NCI-H748 (cell line): ENCODE measurements at regions not wholly inside any gene's neighbourhood (a gene's known extent, or its start where the extent isn't known, plus 50 kb on each side); places are given as distances from the start of the nearest gene placed in this dataset.
A peak's percentile ranks its signal among the peaks of the same experiment; 100 is the strongest.

Source experiments
- DNase-seq: peaks from one replicate; lab custom pipeline; 2025; ENCODE audit not compliant: unreplicated experiment; lab: John Stamatoyannopoulos, UW

GRCh38 chr20:42020316-42020715 lies 402.1 kb upstream of the CHD6 start:
- no peak for DNase-seq

GRCh38 chr20:42018979-42019378 lies 400.8 kb upstream of the CHD6 start:
- peak; percentile 47 for DNase-seq

DNA sequence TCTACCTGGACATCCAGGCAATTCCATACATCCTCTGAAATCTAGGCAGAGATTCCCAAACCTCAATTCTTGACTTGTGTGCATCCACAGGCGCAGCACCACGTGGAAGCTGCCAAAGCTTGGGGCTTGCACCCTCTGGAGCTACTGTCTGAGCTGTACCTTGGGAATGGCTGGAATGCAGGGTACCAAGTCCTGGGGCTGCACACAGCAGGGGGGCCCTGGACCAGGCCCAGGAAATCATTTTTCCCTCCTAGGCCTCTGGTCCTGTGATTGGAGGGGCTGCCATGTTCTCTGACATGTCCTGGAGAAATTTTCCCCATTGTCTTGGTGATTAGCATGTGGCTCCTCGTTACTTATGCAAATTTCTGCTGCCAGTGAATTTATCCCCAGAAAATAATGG lies 391.9 kb upstream of the CHD6 start:
- no peak for DNase-seq

GRCh38 chr20:42007251-42007650 lies 389.1 kb upstream of the CHD6 start:
- no peak for DNase-seq

DNA sequence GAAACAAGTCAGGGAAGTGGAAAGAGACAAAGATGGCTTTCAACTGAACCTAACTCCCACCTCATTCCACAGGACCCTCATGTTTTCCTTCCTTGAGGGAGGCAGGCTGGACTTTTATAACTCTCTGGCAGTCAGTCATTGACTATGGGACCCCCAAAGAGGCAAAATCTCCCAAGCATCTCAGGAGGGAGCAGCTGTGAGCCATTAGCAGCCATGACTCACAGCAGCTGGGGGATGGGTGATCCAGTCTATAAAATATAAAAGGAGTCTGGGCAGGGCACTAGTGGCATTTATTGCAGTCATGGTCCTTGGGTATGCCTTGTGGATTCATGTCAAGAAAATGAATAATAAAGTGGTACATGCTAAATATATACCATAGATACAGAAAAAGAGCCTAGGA lies 387.0 kb upstream of the CHD6 start:
- no peak for DNase-seq

DNA sequence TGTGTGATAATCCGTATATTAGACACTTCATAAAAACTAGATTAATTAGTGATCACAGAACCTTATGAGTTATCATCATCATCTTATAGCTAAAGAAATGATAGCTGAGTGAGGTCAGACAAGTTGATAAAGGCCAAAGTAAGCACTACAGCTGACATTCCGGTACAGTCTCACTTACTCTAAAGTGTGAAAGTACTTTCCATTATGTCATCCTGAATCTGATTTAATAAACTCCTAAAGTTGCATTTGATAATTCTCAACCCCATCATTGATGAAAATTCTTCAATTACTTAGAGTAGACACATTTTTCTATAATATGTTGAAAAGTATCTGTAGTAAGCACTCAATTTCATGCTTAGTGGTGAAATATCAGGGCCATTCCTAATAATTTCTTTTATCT lies 385.2 kb upstream of the CHD6 start:
- DNase-seq = no peak

DNA sequence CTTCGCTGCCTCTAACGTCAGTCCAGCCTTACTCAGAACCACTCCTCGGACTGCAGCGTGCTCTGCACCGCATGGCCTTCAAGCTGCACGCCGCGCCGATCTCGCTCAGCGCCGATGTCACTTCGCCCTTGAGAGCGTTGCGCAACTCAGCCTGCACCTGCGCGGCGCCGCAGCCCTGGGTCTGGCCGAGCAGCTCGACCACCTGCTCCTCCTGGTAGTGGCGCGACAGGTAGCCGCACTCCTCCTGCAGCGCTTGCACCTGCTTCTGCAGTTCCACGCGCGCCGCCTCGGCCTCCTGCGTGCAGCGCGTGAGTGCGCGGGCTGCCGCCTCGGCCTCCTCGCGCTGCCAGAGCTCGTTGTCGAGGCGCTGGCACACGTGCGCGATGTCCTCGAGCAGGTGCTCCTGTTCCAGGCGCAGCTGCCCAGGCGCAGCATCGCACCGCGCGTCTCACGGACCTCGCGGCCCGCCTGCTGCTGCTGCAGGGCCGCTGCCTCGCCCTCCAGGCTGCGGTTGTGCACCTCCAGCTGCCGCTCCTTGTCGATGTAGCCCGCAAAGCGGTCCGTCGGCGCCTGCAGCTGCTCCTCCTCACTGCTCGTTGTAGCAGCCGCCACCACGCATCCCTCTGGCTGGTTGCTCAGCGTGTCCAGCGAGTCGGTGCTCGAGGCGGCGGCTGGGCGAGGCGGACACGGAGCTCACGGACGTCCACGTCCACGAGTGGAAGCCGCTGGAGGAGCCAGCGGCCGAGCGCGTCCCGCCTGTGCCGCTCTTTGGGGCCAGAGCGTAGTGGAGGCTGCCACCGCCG lies 380.6 kb upstream of the CHD6 start:
- no peak for DNase-seq

DNA sequence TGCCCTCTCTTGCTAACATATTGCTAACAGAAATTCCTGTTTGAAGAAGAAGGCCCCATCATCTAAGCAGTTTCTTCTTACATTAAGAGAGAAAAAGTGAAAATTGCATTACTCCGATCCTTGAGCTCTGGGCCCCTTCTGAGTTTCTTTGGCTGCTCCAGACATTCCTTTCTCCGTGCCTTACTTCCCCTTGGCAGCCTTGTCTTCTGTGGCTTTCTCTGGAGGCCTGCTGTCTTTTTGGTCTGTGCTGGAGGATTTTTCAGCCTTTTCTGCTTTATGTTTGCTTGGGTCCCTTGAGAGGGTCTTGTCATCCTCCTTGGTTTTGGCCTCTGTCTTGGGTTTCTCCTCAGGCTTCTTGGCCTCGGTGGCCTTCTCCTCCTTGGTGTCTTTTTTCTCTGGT lies 378.8 kb upstream of the CHD6 start:
- no peak for DNase-seq

DNA sequence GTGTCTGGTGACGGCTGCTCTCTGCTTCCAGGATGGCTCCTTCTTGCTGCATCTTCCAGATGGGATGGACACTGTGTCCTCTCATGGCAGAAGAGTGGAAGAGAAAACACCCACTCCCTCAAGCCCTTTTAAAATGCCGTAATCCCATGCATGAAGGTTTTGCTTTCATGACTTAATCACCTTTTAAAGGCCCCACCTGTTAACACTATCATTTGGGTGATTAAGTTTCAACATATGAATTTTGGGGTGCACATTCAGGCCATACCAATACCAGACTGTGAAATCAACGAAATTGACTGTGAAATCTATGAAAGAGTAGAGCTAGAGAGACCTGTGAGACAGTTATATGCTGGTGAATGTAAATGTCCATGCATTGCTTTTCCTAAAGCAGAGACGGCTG lies 374.3 kb upstream of the CHD6 start:
- DNase-seq = no peak

DNA sequence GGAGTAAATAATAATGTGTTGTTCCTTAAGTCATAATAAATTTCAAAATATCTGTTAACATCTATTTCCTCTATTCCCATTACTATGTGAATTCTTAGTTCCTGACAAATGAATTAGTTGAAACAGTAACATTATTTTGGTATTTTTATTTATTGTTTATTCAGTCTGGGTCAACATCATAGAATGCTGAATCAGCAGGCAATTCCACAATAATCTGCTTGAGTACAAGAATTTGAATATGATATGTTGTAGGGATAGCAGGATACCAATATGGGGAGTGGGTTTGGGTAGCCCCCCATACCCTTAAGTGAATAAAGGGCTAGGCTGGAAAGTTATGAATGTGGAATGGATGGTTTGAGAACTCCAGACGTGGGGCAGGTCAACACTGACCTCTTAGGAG lies 373.2 kb upstream of the CHD6 start:
- DNase-seq = no peak

DNA sequence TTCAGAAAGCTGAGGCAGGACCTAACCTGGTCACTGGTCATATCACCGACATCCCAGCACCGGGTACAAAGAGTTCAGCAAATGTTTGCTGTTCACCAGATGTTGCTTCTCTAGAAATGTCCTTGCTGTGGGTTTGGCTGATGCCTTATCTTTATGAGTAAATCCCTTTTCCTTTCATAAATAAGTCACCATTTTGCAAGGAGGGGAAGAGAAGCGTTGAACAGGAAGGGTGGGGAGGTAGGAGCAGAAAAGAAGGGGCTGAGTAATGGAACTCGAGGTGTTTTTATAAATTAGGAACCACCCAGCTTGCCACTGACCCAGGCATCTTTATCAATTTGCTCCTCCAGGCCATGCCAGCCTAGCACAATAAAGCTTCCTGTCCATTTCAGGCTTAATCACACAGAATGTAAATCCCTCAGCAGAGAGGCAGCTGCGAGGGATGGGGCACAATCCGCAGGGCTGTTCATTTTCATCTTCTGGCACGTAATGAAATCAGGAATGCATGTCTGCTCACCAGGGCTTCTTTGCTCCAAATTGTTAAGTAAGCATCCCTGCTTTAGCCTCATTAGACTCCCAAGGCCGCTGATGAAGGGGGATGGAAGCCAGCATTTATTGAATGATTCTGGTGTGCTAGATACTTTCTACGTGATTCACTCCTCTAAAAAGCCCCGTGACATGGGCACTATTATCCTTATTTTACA lies 371.9 kb upstream of the CHD6 start:
- DNase-seq = peak; percentile 29

- no peak for DNase-seq
Observed at GRCh38 chr20:41989039-41989679, 371.0 kb upstream of the CHD6 start.

DNA sequence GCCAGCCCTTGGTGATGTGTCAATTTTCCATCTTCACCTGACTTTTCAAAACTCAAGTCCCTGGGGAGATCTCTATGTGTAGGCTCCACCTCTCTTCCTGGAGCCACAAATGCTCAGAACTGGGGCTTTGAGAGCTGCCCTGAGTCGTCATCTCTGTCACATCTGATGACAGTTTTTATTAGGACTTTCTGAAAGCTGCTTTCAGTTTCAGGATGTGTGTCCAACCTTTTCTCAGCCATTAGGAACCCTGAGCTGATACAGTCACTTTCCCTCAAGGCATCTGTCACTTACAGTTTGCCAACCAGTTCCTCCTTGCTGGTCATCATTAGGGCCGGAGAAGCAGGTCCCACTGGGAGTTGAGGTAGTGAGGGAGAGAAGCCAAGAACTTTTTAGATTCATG lies 365.9 kb upstream of the CHD6 start:
- DNase-seq = no peak

DNA sequence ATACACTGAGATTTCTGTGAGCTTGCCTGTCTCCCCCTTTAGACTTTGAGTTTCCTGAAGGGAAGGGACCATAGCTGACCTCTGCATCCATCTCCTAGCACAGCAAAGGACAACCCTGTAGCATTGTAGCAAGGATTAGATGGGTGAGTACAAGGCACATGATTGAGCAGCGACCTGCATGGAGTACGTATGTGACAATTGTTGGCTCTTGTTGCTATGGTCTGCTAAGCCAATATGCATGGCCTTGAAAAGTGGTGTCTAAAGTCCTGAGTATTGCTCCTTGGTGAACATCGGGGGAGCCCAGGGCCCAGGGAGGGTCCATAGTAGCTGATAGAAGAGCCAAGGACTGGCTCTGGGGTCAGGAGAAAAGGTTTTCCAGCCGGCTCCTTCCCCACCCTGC lies 365.0 kb upstream of the CHD6 start:
- no peak for DNase-seq

DNA sequence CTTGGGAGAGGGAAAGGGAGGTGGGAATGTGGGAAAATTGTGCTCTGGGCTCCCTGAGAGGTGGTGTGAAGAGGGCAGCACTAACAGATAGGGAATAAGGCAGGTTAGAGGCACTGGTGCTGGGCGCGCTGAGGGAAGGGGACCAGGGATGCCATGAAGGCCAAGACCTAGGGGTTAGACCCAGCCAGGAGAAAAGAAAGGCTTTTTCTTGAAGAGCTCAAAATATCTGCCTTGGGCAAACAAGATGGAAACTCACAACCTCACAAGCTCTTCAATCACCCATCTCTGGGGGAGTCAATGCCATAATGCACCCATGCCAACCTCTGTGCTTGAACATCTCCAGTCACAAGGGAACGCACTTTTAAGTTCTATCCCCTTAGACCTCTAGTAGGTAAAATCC lies 363.6 kb upstream of the CHD6 start:
- no peak for DNase-seq

GRCh38 chr20:41978875-41979274 lies 360.7 kb upstream of the CHD6 start:
- no peak for DNase-seq

DNA sequence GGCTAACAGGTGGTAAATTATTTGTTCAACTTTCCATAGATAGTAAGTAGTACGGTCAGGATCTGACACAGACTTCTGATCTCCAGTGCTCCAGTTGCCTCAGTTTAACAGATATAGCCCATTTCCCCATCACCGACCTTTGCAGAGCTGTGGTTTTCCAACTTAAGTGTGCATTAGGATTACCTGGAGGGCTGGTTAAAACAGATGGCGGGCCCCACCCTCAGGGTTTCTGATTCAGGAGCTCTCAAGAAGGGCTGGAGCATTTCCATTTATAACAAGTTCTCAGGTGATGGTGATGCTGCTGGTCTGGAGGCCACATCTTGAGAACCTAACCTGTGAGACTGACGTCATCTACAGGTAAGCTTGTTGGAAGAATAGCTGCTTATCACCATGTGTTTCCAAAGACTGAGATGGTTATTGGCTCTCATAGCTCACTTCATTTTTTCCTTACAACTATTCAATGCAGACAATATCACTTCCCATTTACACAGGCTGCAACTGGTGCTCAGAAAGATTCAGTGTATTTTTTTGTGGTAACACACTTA lies 360.1 kb upstream of the CHD6 start:
- no peak for DNase-seq

DNA sequence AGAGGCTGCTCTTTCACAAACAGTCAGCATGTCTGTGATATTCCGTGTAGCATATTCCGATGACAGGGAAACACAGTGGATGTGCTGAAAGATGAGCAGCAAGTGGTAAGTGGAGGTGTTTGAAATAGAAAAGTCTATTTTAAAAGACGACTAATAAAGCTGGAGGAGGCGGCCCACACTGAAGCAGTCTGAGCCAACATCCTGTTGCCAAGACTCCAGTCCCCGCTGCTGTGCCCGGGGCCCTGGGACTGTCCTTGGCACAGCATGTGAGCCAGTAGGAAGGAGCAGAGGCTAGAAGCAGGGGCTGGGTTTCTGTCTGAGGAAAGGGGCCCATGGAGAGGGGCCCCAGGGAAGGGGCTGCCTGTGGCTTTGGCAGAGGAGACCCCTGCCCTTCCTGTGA lies 351.5 kb upstream of the CHD6 start:
- no peak for DNase-seq

DNA sequence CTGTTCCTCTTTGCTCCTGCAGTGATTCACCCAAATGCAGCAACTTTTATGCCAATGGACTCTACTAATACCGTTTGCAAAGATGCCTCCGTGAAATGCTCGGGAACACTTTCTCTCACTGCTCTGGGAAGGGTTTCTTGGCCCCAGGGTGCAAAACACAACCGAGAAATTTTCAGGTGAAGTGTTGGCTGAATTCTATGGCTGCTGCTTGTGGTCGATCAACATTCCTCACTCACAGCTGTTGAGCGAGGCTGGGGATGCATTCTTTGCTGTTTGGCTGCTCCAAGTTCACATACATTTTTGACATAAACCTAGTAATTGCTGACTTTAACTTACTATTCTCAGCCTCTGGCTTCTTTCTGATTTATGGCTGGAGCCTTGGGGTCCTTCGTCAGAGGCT lies 342.0 kb upstream of the CHD6 start:
- DNase-seq = no peak

GRCh38 chr20:41958391-41958790 lies 340.2 kb upstream of the CHD6 start:
- DNase-seq = no peak

GRCh38 chr20:41956338-41957074 lies 338.3 kb upstream of the CHD6 start:
- peak; percentile 59 for DNase-seq
